ENCODE measurements at regions not wholly inside any gene's neighbourhood (a gene's known extent, or its start where the extent isn't known, plus 50 kb on each side); places are given as distances from the start of the nearest gene placed in this dataset.

- DNase-seq (ENCODE audit: low read depth in 2 of 2), result no peak
These were observed 181.5 kb upstream of the PODXL start for GRCh38 chr7:131737746-131738465.

GRCh38 chr7:131735101-131735500 is 178.7 kb upstream of the PODXL start:
- DNase-seq (ENCODE audit: low read depth in 2 of 2), result no peak

GRCh38 chr7:131733604-131734003 is 177.2 kb upstream of the PODXL start:
- no peak for DNase-seq (ENCODE audit: low read depth in 2 of 2)

- DNase-seq (ENCODE audit: low read depth in 2 of 2), result no peak
These were observed 170.8 kb upstream of the PODXL start for GRCh38 chr7:131727189-131727588.

- DNase-seq (ENCODE audit: low read depth in 2 of 2), result no peak
These were observed 170.3 kb upstream of the PODXL start for GRCh38 chr7:131726686-131727085.

- no peak for DNase-seq (ENCODE audit: low read depth in 2 of 2)
These were observed 169.6 kb upstream of the PODXL start for GRCh38 chr7:131726031-131726430.

GRCh38 chr7:131724776-131725345 is 168.4 kb upstream of the PODXL start:
- no peak for DNase-seq (ENCODE audit: low read depth in 2 of 2)

GRCh38 chr7:131723926-131724325 is 167.5 kb upstream of the PODXL start:
- DNase-seq (ENCODE audit: low read depth in 2 of 2), result no peak

GRCh38 chr7:131722371-131722770 is 165.9 kb upstream of the PODXL start:
- DNase-seq (ENCODE audit: low read depth in 2 of 2), result peak; percentile 4 to 8

GRCh38 chr7:131721660-131722059 is 165.2 kb upstream of the PODXL start:
- DNase-seq (ENCODE audit: low read depth in 2 of 2), result no peak

GRCh38 chr7:131720703-131721102 is 164.3 kb upstream of the PODXL start:
- no peak for DNase-seq (ENCODE audit: low read depth in 2 of 2)

GRCh38 chr7:131717181-131717580 is 160.8 kb upstream of the PODXL start:
- no peak for DNase-seq (ENCODE audit: low read depth in 2 of 2)

GRCh38 chr7:131699323-131699722 is 142.9 kb upstream of the PODXL start:
- DNase-seq (ENCODE audit: low read depth in 2 of 2), result no peak

GRCh38 chr7:131692131-131692960 is 135.9 kb upstream of the PODXL start:
- peak; percentile 3 to 5 for DNase-seq (ENCODE audit: low read depth in 2 of 2)

- DNase-seq (ENCODE audit: low read depth in 2 of 2), result no peak
These were observed 135.2 kb upstream of the PODXL start for GRCh38 chr7:131691454-131692130.

- DNase-seq (ENCODE audit: low read depth in 2 of 2), result no peak
These were observed 134.0 kb upstream of the PODXL start for GRCh38 chr7:131690441-131690840.

GRCh38 chr7:131689662-131690234 is 133.3 kb upstream of the PODXL start:
- DNase-seq (ENCODE audit: low read depth in 2 of 2), result no peak

GRCh38 chr7:131688738-131689661 is 132.6 kb upstream of the PODXL start:
- DNase-seq (ENCODE audit: low read depth in 2 of 2), result peak; percentile 20 to 23

GRCh38 chr7:131687296-131687695 is 130.9 kb upstream of the PODXL start:
- DNase-seq (ENCODE audit: low read depth in 2 of 2), result no peak

GRCh38 chr7:131686833-131687232 is 130.4 kb upstream of the PODXL start:
- no peak for DNase-seq (ENCODE audit: low read depth in 2 of 2)

Measured in fibroblast of skin of left quadriceps (primary cell).